GM21723 (cell line): ENCODE measurements at regions not wholly inside any gene's neighbourhood (a gene's known extent, or its start where the extent isn't known, plus 50 kb on each side); places are given as distances from the start of the nearest gene placed in this dataset.
"Not testable (repeated sequence)": the region's sequence is repeated elsewhere in the genome, so short reads cannot be mapped to it uniquely, and the experiment has no call there.

Experiments used
- ATAC-seq: cut with Tn5 transposase; IDR thresholded peaks from one replicate; pipeline ENCODE4 v1.9.1; 2021; ENCODE audit warnings: mild to moderate bottlenecking, moderate library complexity; ENCODE audit not compliant: unreplicated experiment

DNA sequence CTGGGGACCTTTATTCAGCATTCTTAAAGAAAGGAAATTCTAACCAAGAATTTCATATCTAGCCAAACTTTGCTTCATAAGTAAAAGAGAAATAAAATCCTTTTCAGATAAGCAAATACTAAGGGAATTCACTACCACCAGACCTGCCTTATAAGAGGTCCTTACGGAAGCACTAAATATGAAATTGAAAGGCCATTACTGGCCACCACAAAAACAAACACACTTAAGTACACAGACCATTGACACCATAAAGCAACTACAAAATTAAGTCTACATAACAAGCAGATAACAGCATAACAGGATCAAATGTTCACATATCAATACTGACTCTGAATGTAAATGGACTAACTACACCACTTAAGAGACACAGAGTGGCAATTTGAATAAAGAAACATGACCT is 361.4 kb upstream of the POU5F2 start:
- no peak for ATAC-seq

DNA sequence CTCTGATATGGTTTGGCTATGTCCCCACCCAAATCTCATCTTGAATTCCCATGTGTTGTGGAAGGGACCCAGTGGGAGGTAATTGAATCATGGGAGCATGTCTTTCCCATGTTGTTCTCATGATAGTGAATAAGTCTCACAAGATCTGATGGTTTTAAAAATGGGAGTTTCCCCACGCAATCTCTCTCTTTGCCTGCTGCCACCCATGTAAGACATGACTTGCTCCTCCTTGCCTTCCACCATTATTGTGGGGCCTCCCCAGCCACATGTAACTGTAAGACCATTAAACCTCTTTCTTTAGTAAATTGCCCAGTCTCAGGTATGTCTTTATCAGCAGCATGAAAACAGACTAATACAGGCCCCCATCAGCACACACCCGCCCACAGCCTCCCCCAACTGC is 356.0 kb upstream of the POU5F2 start:
- ATAC-seq, result not testable (repeated sequence)

DNA sequence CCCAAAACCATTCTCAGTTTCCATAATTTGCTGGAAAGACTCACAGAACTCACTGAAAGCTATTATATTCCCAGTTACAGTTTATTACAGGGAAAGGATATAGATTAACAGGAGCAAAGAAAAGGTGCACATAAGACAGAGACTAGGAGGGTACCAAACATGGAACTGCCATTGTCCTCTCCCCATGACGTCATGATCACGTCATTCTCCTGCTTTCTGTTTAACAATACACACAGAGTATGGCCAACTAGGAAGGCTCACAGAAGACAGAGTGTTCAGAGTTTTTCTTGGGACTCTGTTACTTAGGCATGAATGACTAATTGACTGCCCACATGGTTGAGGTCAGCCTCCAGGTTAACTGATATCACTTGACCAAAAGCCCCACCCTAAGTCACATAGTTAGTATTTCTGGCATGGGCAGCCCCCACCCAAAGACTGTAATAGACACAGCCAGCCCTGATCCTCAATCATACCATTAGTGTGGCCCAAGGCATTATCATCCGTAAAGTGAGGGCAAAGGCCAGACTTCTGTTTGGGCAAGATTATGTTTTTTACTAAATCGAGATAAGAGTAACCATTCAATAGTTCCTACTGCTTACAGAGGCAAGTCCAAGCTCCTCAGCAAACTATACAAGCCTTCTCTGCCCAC is 353.5 kb upstream of the POU5F2 start:
- no peak for ATAC-seq

DNA sequence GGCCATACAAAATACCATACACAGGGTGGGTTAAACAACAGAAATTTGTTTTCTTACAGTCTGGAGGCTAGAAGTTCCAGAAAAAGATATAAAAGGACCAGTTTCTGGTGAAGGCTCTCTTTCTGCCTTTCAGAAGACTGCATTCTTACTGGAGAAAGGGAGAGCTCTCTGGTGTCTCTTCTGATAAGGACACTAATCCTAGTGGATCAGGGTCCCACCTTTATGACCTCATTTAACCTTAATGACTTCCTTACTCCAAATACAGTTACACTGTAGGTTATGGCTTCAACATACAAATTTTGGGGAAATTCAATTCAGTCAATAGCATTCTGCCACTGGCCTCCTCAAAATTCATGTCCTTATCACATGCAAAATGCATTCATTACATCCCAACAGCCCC is 351.9 kb upstream of the POU5F2 start:
- no peak for ATAC-seq

DNA sequence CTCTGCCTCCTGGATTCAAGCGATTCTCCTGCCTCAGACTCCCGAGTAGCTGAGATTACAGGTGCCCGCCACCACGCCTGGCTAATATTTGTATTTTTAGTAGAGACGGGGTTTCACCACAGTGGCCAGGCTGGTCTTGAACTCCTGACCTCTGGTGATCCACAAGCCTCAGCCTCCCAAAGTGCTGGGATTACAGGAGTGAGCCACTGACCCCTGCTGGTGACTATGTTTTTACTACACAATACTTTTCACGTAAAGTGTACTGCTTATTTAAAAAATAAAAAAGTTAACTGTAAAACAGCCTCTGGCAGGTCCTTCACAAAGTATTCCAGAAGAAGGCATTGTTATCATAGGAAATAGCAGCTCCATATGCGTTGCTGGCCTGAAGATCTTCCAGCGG is 345.2 kb upstream of the POU5F2 start:
- not testable (repeated sequence) for ATAC-seq

DNA sequence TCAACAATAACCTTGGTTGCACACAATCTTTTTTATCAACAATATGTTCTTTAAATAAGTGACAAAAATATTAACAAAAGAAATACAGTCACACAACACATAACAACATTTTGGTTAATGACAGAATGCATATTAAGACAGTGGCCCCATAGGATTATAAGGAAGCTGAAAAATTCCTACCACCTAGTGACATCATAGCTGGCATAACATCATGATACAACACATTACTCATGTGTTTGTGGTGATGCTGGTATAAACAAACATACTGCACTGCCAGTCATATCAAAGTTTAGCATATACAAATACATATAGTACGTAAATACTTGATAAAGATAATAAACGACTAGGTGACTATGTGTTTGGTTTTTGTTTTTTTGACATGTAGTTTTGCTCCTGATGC is 344.8 kb upstream of the POU5F2 start:
- ATAC-seq, result no peak

DNA sequence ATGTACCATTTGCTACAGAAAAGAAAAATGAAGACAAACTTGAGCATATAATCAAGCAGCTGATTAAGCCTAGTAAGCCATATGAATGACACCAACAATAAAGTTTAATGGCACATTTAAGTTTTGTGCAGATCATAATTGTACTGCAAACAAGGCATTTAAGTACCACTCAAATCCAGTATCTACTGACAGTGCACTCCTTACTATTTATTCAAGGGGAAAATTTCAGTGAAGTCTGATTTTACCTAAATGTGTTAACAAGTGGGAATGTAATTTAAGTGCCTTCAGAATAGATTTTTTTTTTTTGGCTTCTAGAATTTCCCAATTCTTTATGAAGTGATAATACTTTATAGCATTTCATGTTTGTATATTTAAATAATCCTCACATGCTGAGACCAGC is 341.0 kb upstream of the POU5F2 start:
- no peak for ATAC-seq

DNA sequence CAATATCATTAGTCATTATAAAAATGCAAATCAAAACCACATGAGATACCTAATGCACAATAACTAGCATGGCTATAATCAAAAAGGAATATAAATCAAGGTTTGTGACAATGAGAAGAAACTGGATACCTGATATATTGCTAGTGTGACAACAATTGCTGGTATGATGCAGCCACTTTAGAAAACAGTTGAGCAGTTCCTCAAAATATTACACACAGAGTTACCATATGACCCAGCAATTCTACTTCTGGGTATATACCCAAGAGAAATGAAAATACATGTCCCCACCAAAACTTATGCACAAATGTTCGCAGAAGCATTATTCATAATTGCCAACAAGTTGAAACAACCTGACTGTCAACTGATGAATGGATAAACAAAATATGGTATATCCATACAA is 339.7 kb upstream of the POU5F2 start:
- no peak for ATAC-seq

DNA sequence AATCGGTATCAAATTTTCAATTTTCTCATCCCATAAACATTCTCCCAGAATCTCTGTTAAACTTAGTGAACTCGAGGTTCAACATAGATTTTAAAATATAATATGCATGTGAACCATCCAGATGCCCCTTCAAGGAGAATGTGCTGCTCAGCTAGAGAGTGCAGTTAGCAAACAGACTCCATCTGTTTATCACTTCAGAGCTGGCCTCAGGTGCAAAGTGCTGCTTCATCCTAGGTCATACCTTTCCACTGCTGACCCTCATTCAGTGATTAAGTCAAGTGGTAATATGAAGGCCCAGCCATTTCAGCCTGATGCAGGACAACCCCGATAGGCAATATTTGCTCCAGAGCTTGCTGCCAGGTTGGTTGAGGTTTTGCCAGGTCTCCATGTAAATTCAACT is 339.0 kb upstream of the POU5F2 start:
- ATAC-seq, result no peak

DNA sequence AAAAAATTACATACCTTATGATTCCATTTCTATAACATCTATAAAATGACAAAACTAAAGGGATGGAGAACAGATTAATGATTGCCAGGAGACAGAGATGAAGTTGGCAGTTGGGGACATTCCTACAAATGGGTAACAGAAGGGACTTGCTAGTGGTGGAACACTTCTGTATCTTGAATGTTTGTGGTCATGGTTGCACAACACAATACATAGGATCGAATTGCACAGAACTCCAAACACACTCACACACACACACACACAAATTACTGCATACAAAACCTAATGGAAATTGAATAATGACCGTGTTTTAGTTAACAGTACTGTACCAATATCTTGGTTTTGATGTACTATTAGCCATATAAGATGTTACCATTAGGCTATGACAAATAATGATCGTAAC is 330.7 kb upstream of the POU5F2 start:
- ATAC-seq, result no peak

DNA sequence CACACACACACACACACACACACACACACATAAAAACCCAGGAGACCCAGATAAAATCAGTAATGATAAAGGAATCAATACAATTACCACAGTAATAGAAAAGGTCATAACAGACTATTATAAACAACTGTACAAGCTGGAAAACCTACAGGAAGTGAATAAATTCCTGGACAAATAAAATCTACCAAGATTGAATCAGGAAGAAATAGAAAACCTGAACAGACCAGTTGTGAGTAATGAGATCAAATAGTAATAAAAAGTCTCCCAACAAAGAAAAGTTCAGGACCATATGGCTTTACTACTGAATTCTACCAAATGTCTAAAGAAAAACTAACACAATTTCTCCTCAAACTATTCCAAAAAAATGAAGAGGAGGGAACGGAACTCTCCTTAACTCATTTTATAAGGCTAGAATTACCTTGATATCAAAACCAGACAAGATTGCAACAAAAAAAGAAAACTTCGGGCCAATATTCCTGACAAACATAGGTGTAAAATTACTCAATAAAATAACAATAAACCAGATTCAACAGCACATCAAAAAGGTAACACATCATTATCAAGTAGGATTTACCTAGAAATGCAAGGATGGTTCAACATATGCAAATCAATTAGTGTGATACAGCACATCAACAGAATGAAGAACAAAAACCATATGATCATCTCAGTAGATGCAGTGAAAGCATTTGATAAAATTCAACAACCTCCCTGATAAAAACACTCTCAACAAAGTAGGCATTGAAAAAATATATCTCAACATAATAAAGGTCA is 325.2 kb upstream of the POU5F2 start:
- no peak for ATAC-seq

DNA sequence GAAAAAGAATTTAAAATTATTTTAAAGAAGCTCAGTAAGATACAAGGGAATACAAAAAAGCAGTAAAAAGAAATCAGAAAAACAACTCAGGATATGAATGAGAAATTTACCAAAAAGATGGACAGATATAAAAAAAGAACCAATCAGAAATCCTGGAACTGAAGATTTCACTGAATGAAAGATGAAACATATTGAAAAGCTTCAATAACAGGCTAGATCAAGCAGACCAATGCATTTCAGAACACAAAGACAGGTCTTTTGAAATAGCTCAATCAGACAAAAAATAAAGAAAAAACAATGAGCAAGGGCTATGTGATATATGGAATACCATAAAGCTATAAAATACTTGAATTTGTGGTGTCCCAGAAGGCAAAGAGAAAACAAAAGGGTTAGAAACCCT is 322.6 kb upstream of the POU5F2 start:
- ATAC-seq, result no peak

DNA sequence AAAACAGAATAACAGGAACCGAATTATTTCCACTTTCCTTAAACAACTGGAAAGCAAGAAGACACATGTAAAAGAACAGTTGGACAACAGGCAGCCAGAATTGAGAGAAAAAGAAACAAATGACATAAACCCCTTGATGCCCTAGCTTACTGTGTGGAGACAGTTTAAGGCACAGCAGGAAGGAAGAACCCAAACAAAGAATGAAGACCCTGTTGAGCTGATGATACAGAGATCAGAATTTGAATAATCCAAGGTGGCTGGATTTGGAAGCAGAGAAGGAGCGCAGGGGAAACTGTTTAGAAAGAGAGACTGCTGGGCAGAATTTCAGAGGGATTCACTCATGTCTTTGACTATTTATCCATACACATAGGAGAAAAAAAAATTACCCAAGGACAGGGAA is 316.3 kb upstream of the POU5F2 start:
- no peak for ATAC-seq

DNA sequence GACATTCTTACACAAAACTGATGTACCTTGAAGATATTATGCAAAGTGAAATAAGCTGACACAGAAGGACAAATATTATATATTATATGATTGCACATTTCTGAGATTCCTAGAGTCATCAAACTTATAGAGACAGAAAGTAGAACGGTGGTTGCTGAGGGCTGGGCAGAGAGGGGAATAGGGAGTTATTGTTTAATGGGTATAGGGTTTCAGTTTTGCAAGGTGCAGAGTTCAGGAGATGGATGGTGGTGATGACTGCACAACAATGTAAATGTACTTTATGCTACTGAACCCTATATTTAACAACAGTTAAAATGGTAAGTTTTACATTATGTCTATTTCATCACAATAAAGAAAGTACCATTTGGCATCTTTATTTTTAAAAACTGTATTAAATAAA is 315.8 kb upstream of the POU5F2 start:
- ATAC-seq, result no peak

DNA sequence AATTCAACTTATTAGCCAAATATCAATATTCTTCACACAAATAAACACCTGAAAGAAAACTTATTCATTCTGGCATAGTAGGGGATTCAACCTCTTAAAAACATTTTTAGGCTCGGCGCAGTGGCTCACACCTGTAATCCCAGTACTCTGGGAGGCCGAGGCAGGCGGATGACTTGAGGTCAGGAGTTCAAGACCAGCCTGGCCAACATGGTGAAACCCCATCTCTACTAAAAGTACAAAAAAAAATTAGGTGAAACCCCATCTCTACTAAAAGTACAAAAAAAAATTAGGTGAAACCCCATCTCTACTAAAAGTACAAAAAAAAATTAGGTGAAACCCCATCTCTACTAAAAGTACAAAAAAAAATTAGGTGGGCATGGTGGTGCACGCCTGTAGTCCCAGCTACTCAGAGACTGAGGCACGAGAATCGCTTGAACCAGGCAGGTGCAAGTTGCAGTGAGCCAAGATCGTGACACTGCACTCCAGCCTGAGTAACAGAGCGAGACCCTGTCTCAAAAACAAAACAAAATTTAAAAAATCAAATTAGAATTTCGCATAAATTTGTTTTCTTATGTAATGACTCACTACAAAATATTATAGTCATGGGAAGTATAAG is 308.0 kb upstream of the POU5F2 start:
- ATAC-seq, result peak; percentile 53

DNA sequence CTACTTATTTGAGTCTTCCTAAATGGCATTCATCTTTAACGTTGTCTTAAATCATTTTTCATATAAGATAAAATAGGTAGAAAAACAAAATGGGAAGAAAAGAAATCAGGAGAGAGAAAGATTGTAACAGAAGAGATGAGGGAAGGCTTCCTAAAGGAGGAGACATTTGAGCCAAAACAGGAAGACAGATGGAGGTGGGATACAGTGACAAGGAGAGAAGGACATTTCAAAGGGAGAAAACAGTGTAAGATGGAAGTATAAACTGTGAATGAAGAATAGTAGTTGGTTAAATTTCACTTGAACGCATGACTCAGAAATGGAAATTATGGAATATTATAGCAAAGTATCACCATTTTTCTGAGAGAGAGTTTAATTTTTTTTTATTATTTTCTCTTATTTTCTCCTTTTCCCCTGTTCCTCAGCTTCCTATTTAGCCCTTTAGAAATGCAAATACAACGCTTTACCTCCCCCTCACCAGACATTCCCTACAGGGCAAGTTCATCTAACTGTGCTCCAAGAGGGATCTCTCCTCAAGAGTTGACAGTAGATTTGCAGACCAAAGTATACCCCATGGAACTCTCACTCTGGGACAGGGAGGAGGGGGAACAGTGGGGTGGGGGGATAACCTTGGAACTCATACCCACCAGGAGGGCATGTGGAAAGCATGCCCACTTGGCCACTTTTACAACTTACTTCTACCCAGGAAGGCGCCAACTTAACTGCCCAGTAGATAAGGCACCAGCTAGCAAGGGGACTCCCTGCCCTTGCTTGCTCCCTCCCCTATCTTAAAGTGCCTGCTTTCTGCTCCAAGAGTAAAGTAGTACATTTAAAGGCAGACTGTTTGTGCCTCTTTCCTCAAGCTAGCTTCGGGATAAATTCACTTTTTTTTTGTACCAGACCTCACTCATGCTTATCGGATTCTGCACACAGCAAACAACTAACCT is 304.7 kb upstream of the POU5F2 start:
- ATAC-seq, result no peak

DNA sequence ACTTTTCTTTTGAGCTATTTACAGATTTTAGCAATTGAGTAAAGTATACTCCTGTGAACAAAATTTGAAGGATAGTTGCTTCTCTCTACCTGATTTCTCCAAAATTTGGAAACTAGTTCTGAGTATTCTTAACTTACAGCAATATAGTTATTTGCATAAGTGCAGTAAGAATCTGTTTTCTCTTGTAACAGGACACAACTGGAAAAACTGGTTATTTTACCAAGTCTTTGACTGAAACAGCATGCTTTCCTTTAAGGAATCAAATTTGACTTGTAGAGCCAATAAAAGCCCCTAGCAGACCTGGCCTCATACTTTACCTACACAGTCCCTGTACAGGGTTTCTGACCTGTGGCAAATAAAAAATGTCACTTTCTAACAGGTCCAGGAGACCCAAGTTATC is 301.9 kb upstream of the POU5F2 start:
- ATAC-seq, result no peak

DNA sequence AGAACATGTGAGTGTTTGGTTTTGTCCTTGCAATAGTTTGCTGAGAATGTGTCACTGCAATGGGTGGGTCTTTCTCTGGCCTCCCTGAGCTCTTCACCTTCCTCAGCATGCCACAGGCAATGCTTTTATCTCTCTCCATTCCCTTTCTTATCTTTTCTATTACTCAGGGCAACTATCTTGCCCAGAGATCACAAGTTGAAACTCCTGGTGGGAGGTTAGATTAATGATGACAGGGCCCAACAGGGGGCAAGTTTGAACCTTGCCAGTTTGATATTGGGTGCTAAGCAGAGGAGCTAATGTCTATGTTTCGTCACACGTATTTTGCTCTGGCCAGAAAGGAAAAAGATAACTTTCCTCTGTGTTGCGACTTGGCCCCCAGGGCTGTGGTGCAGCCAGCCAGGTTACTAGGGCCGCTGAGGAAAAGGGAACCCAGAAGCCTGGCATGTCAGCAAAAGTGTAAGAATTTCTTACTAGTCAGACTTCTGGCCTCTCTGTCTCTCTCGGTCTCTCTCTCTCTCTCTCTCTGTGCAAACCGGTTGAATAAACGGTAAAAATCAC is 299.3 kb upstream of the POU5F2 start:
- no peak for ATAC-seq

DNA sequence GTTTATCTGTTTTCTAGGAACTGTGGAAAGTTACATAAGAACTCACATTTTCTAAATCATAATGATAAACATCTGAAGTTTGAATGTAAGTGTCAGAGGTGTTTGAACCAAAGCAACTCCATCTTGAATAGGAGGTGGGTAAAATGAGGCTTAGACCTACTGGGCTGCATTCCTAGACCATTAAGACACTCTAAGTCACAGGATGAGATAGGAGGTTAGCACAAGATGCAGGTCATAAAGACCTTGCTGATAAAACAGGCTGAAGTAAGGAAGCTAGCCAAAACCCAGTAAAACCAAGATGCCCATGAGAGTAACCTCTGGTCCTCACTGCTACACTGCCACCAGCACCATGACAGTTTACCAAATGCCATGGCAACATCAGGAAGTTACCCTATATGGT is 297.7 kb upstream of the POU5F2 start:
- no peak for ATAC-seq

DNA sequence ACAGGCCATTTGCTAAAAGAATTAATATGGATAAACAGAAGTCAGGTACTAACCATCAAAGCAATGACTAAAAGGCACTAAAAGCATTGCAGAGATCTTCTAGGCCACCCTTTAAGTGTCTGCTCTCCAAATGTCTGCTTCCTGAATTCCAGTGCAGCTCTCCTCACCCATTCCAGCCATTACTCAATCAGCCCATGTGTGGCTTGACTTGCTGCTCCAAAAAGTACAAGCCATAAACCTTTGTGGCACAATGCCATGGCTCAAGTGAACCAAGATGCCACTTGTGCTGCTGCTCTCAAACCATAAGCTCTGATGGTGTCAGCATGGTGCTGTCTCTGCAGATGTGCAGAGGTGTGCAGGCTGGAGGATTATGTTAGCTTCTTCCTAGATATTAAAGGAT is 290.2 kb upstream of the POU5F2 start:
- no peak for ATAC-seq

DNA sequence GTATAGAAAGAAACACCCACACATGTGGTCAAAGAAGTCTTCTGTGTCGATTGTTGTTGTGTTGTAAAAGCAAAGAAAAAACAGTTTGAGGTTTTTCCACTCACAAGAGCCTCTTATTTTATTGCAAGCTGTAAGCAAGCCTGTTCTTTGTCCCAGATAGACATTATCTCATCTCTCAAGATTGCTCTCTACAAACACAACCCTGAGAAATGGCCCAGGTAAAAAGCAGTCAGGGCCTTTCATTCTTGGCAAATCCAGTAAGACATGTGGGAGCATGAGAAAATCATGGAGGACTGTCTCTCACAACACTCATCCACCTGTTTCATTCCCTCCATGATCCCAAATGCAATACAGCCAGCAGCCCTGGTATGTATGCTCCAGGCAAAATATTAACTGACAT is 286.6 kb upstream of the POU5F2 start:
- ATAC-seq, result no peak
